SK-N-SH treated with all-trans-retinoic acid at 6 μM for 48 hours (cell line): ENCODE measurements at regions not wholly inside any gene's neighbourhood (a gene's known extent, or its start where the extent isn't known, plus 50 kb on each side); places are given as distances from the start of the nearest gene placed in this dataset.

Experiments used
- CREB5 ChIP-seq: fragments of 250-450 bp; sonication (Bioruptor Pico); IDR thresholded peaks from 2 replicates; pipeline ENCODE4 v1.5.1; 2020; ENCODE audit warnings: low read depth, mild to moderate bottlenecking, moderate library complexity
- OSR1 ChIP-seq: fragments of 250-450 bp; sonication (Bioruptor Pico); IDR thresholded peaks from 2 replicates; pipeline ENCODE4 v1.8.0; 2022; ENCODE audit warnings: moderate library complexity, mild to moderate bottlenecking, inconsistent platforms
- POU6F1 ChIP-seq: fragments of 250-450 bp; sonication (Bioruptor Pico); IDR thresholded peaks from 2 replicates; pipeline ENCODE4 v1.8.0; 2021; ENCODE audit warnings: low read depth, mild to moderate bottlenecking, moderate library complexity, borderline replicate concordance
- RARB ChIP-seq: fragments of 250-450 bp; sonication (Bioruptor Pico); IDR thresholded peaks from 2 replicates; pipeline ENCODE4 v1.8.0; 2021; ENCODE audit warnings: mild to moderate bottlenecking, moderate library complexity
- TCF4 ChIP-seq: fragments of 250-450 bp; sonication (Bioruptor Pico); IDR thresholded peaks from 2 replicates; pipeline ENCODE4 v1.8.0; 2021; ENCODE audit warnings: mild to moderate bottlenecking, moderate library complexity, borderline replicate concordance
- ZFP3 ChIP-seq: fragments of 250-450 bp; sonication (Bioruptor Pico); IDR thresholded peaks from 2 replicates; pipeline ENCODE4 v1.5.0; 2020; ENCODE audit warnings: mild to moderate bottlenecking, moderate library complexity
- ZNF70 ChIP-seq: fragments of 450-650 bp; formaldehyde crosslinking; IDR thresholded peaks from 2 replicates; pipeline ENCODE4 v1.5.0; 2020; ENCODE audit warnings: mild to moderate bottlenecking, moderate library complexity
- ZNF8 ChIP-seq: fragments of 450-650 bp; formaldehyde crosslinking; IDR thresholded peaks from 2 replicates; pipeline ENCODE4 v1.5.0; 2020; ENCODE audit warnings: mild to moderate bottlenecking, moderate library complexity
- TF ChIP-seq, protein P1 (sequence below): fragments of 250-450 bp; sonication (Bioruptor Pico); IDR thresholded peaks from 2 replicates; pipeline ENCODE4 v1.8.0; 2020; ENCODE audit warnings: mild to moderate bottlenecking, moderate library complexity, borderline replicate concordance

DNA sequence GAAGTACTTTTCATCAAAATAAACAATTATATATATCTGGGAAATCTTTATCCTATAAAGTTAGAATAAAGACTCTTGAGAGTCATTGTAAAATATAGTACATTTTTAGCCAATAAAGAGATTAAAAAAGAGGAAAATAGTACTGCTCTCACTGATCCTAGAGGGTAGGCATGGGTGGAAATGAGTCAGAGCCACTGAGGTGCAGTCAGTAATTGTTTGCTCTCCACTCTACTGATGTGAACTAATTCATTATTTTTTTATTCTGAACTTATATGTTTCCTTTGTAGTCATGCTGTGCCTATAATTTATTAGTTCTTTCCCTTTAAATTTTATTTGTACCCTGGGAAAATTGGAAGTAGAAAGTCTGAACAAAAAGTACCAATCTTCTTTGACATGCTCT, 1359.4 kb upstream of the GJE1 start:
- TF ChIP-seq RARB (no peak), ZFP3 (CRISPR knock-in tag) (no peak), TCF4 (no peak), ZNF70 (CRISPR knock-in tag) (no peak), POU6F1 (no peak), OSR1 (CRISPR knock-in tag) (no peak), CREB5 (CRISPR knock-in tag) (no peak), ZNF8 (no peak)
- TF ChIP-seq, protein P1, sequence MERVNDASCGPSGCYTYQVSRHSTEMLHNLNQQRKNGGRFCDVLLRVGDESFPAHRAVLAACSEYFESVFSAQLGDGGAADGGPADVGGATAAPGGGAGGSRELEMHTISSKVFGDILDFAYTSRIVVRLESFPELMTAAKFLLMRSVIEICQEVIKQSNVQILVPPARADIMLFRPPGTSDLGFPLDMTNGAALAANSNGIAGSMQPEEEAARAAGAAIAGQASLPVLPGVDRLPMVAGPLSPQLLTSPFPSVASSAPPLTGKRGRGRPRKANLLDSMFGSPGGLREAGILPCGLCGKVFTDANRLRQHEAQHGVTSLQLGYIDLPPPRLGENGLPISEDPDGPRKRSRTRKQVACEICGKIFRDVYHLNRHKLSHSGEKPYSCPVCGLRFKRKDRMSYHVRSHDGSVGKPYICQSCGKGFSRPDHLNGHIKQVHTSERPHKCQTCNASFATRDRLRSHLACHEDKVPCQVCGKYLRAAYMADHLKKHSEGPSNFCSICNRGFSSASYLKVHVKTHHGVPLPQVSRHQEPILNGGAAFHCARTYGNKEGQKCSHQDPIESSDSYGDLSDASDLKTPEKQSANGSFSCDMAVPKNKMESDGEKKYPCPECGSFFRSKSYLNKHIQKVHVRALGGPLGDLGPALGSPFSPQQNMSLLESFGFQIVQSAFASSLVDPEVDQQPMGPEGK (CRISPR knock-in tag), result no peak
